Caco-2 (cell line): ENCODE measurements at regions not wholly inside any gene's neighbourhood (a gene's known extent, or its start where the extent isn't known, plus 50 kb on each side); places are given as distances from the start of the nearest gene placed in this dataset.

ENCODE experiments used
- BruUV-seq: library from RNA; stranded (reverse); fragments of 400-500 nt; replicated peaks from 2 replicates; lab custom pipeline; 2021; lab: Mats Ljungman, UMichigan
- CTCF ChIA-PET: fragments of 300-600 bp; sonication (Branson Sonifier 250); formaldehyde crosslinking; loops from one replicate; lab custom pipeline; 2022; ENCODE audit warnings: antibody characterized with exemption; lab: Charles Lee
- POLR2A ChIA-PET: fragments of 300-600 bp; sonication (Branson Sonifier 250); formaldehyde crosslinking; loops from one replicate; lab custom pipeline; 2022; ENCODE audit warnings: antibody characterized with exemption; lab: Charles Lee
- DNase-seq, 2 experiments: peaks; one replicate each; pipeline versions ENCODE4 v3.0.0 to v3.0.0-alpha.2; 2020 to 2022
- H3K27me3 ChIP-seq: replicated peaks from 2 replicates; pipeline ENCODE4 v1.6.0; 2011; ENCODE audit warnings: low read length; ENCODE audit not compliant: control insufficient read depth, insufficient read depth
- H3K36me3 ChIP-seq: 2 replicates; pipeline ENCODE4 v1.5.1; 2011; ENCODE audit warnings: low read length; ENCODE audit not compliant: control insufficient read depth, insufficient read depth
- H3K4me1 ChIP-seq: fragments of 250-450 bp; sonication (Bioruptor Pico); 2 replicates; pipeline ENCODE4 v1.5.1; 2020; ENCODE audit warnings: mild to moderate bottlenecking
- H3K4me3 ChIP-seq: 2 replicates; pipeline ENCODE4 v1.5.1; 2011; ENCODE audit warnings: low read depth, mild to moderate bottlenecking, control low read depth, low read length
- H3K9me3 ChIP-seq: fragments of 250-450 bp; sonication (Bioruptor Pico); 2 replicates; pipeline ENCODE4 v1.5.1; 2020; ENCODE audit warnings: mild to moderate bottlenecking, moderate library complexity
- H3K27ac Mint-ChIP-seq: one replicate; pipeline ENCODE4 v1.8.0; 2022; ENCODE audit warnings: mixed read lengths; ENCODE audit not compliant: unreplicated experiment
- H3K27me3 Mint-ChIP-seq: one replicate; pipeline ENCODE4 v1.8.0; 2022; ENCODE audit warnings: mixed read lengths; ENCODE audit not compliant: insufficient read depth, unreplicated experiment
- H3K36me3 Mint-ChIP-seq: one replicate; pipeline ENCODE4 v1.8.0; 2022; ENCODE audit warnings: mild to moderate bottlenecking, mixed read lengths; ENCODE audit not compliant: insufficient read depth, unreplicated experiment
- H3K4me1 Mint-ChIP-seq: one replicate; pipeline ENCODE4 v1.8.0; 2022; ENCODE audit warnings: low read depth, mixed read lengths; ENCODE audit not compliant: unreplicated experiment
- H3K4me3 Mint-ChIP-seq: one replicate; pipeline ENCODE4 v1.8.0; 2022; ENCODE audit warnings: mild to moderate bottlenecking, moderate library complexity, mixed read lengths; ENCODE audit not compliant: unreplicated experiment
- H3K9me3 Mint-ChIP-seq: one replicate; pipeline ENCODE4 v1.8.0; 2022; ENCODE audit warnings: mixed read lengths; ENCODE audit not compliant: unreplicated experiment
- intact Hi-C: fragments of 100-400 bp; cut with micrococcal nuclease; formaldehyde crosslinking; loops from one replicate; pipeline ENCODE4 v1.10.0; 2022; ENCODE audit not compliant: unreplicated experiment
- TF ChIP-seq, protein P1 (sequence below), 2 experiments: fragments of 200-600 bp in 1 of 2; IDR thresholded peaks; 1 replicate in 1 of 2; 2 replicates in 1 of 2; pipeline versions ENCODE4 v1.5.1 to v1.8.0; 2011 to 2022; ENCODE audit warnings: antibody characterized with exemption in 1 of 2, control low read depth in 1 of 2, inconsistent platforms in 1 of 2, low read depth in 1 of 2, low read length in 1 of 2, mild to moderate bottlenecking in 1 of 2, moderate library complexity in 1 of 2; ENCODE audit not compliant: insufficient read depth in 1 of 2, severe bottlenecking in 1 of 2, unreplicated experiment in 1 of 2

- Histone ChIP-seq H3K4me3 (no peak overlapping the region), H3K36me3 (no peaks in the 10 kb centered on the region), H3K27me3 (no peaks in the 10 kb centered on the region; the same call in 1 of the 2 replicates), H3K4me1 (no peaks in the 10 kb centered on the region), H3K9me3 (no peaks in the 10 kb centered on the region)
- CTCF ChIA-PET = no interaction called here
- intact Hi-C loops = loop anchor here (2.0 to 10.0 kb wide), 2 partner anchors 152 to 274 kb away; no protein-coding TSS in a partner anchor
- Mint-ChIP-seq H3K36me3 (no peaks in the 10 kb centered on the region), H3K9me3 (no peaks in the 10 kb centered on the region), H3K27me3 (peaks cover 2% of the 10 kb centered on the region), H3K27ac (no peak overlapping the region), H3K4me1 (no peaks in the 10 kb centered on the region), H3K4me3 (no peak overlapping the region)
- TF ChIP-seq, protein P1, sequence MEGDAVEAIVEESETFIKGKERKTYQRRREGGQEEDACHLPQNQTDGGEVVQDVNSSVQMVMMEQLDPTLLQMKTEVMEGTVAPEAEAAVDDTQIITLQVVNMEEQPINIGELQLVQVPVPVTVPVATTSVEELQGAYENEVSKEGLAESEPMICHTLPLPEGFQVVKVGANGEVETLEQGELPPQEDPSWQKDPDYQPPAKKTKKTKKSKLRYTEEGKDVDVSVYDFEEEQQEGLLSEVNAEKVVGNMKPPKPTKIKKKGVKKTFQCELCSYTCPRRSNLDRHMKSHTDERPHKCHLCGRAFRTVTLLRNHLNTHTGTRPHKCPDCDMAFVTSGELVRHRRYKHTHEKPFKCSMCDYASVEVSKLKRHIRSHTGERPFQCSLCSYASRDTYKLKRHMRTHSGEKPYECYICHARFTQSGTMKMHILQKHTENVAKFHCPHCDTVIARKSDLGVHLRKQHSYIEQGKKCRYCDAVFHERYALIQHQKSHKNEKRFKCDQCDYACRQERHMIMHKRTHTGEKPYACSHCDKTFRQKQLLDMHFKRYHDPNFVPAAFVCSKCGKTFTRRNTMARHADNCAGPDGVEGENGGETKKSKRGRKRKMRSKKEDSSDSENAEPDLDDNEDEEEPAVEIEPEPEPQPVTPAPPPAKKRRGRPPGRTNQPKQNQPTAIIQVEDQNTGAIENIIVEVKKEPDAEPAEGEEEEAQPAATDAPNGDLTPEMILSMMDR (IDR thresholded peaks at IDR 0.05; ENCODE audit: insufficient read depth in 1 of 2, low read depth in 1 of 2, low read length in 1 of 2, severe bottlenecking in 1 of 2, unreplicated experiment in 1 of 2) = no peak
- no TSS peak for BruUV-seq
- DNase-seq = peak in 1 of 2 experiments; percentile 6
- POLR2A ChIA-PET = no interaction called here
These were observed 274.9 kb upstream of the LDB2 start for GRCh38 chr4:17173300-17173699.

GRCh38 chr4:17170131-17170530 lies 271.7 kb upstream of the LDB2 start:
- no peak overlapping the region for H3K4me3 ChIP-seq
- H3K27me3 ChIP-seq = no peaks in the 10 kb centered on the region; the same call in 1 of the 2 replicates
- no peak for DNase-seq
- no TSS peak for BruUV-seq
- Mint-ChIP-seq H3K27ac (no peak overlapping the region), H3K36me3 (no peaks in the 10 kb centered on the region), H3K9me3 (no peaks in the 10 kb centered on the region), H3K27me3 (no peaks in the 10 kb centered on the region), H3K4me1 (no peaks in the 10 kb centered on the region), H3K4me3 (no peak overlapping the region)
- intact Hi-C loops = loop anchor here (10.0 kb wide), 1 partner anchor 155 kb away; no protein-coding TSS in a partner anchor
- POLR2A ChIA-PET = no interaction called here
- no peaks in the 10 kb centered on the region for H3K9me3 ChIP-seq
- no peaks in the 10 kb centered on the region for H3K4me1 ChIP-seq
- TF ChIP-seq, protein P1 (IDR thresholded peaks at IDR 0.05; ENCODE audit: insufficient read depth in 1 of 2, low read depth in 1 of 2, low read length in 1 of 2, severe bottlenecking in 1 of 2, unreplicated experiment in 1 of 2) = no peak
- no peaks in the 10 kb centered on the region for H3K36me3 ChIP-seq
- CTCF ChIA-PET = interaction anchor here (0.7 kb wide), 1 partner anchor 278 kb away, joined by 3 read pairs; no protein-coding TSS in a partner anchor

DNA sequence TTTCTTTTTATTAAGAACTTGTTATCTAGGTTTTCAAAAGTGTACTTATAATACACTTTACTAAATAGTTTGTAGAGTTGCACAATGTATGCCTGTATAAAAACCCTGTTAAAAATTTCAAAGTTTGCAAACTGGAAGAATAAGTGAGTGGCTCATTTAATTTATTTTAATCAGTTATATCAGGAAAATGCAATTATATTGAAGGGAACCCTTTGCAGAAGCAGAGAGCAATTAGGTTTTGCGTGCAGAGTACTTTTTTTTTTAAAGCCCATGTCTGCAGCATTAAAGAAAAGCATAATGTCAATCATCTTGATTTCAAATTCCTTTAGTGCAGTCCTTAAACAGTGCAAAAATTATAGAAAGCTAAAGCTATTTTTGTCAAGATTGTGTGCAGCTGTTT lies 271.3 kb upstream of the LDB2 start:
- H3K27me3 ChIP-seq = no peaks in the 10 kb centered on the region; the same call in 1 of the 2 replicates
- H3K9me3 ChIP-seq = no peaks in the 10 kb centered on the region
- DNase-seq = no peak
- Mint-ChIP-seq H3K27ac (no peak overlapping the region), H3K36me3 (no peaks in the 10 kb centered on the region), H3K4me1 (no peaks in the 10 kb centered on the region), H3K27me3 (no peaks in the 10 kb centered on the region), H3K9me3 (no peaks in the 10 kb centered on the region), H3K4me3 (no peak overlapping the region)
- no peaks in the 10 kb centered on the region for H3K4me1 ChIP-seq
- TF ChIP-seq, protein P1 (IDR thresholded peaks at IDR 0.05; ENCODE audit: insufficient read depth in 1 of 2, low read depth in 1 of 2, low read length in 1 of 2, severe bottlenecking in 1 of 2, unreplicated experiment in 1 of 2) = no peak
- CTCF ChIA-PET = interaction anchor here (0.7 kb wide), 1 partner anchor 278 kb away, joined by 3 read pairs; no protein-coding TSS in a partner anchor
- BruUV-seq = no TSS peak
- no peaks in the 10 kb centered on the region for H3K36me3 ChIP-seq
- H3K4me3 ChIP-seq = no peak overlapping the region
- intact Hi-C loops = loop anchor here (10.0 kb wide), 1 partner anchor 155 kb away; no protein-coding TSS in a partner anchor
- POLR2A ChIA-PET = no interaction called here
